ENCODE measurements at regions not wholly inside any gene's neighbourhood (a gene's known extent, or its start where the extent isn't known, plus 50 kb on each side); places are given as distances from the start of the nearest gene placed in this dataset.

DNA sequence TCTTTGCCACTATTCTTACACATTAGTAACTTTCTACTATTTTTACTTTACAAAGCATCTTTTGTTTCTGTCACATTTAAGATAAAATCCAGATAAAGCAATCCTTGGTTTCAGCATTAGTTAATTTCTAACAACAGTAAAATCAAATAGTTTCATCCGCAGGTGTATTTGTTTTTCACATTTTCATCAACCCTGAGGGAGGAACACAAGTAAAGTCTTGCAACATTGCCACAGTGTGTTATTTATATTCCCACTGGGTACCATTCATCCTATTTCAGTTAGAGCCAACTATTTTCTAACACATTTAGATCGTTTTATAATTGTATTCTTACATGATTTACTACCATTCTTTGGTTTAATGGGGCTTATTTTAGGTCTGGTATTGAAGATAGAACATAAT lies 908.7 kb upstream of the CITED2 start:
- no peak for TF ChIP-seq POLR2A (IDR thresholded peaks at IDR 0.05)
- TF ChIP-seq, protein P1, sequence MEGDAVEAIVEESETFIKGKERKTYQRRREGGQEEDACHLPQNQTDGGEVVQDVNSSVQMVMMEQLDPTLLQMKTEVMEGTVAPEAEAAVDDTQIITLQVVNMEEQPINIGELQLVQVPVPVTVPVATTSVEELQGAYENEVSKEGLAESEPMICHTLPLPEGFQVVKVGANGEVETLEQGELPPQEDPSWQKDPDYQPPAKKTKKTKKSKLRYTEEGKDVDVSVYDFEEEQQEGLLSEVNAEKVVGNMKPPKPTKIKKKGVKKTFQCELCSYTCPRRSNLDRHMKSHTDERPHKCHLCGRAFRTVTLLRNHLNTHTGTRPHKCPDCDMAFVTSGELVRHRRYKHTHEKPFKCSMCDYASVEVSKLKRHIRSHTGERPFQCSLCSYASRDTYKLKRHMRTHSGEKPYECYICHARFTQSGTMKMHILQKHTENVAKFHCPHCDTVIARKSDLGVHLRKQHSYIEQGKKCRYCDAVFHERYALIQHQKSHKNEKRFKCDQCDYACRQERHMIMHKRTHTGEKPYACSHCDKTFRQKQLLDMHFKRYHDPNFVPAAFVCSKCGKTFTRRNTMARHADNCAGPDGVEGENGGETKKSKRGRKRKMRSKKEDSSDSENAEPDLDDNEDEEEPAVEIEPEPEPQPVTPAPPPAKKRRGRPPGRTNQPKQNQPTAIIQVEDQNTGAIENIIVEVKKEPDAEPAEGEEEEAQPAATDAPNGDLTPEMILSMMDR (IDR thresholded peaks at IDR 0.05), result no peak
